ENCODE measurements at regions not wholly inside any gene's neighbourhood (a gene's known extent, or its start where the extent isn't known, plus 50 kb on each side); places are given as distances from the start of the nearest gene placed in this dataset.

GRCh38 chr7:48813472-48813871 is 110.9 kb upstream of the CDC14C start:
- TF ChIP-seq MAX (IDR thresholded peaks at IDR 0.05) (no peak), EZH2 (IDR thresholded peaks at IDR 0.05; ENCODE audit: low read depth, low read length, severe bottlenecking) (no peak), HDAC6 (IDR thresholded peaks at IDR 0.05; ENCODE audit: low read depth, low read length) (no peak), NRF1 (IDR thresholded peaks at IDR 0.05; ENCODE audit: low read depth, low read length) (no peak), SP2 (IDR thresholded peaks at IDR 0.05; ENCODE audit: low read length) (no peak), CHD2 (IDR thresholded peaks at IDR 0.05; ENCODE audit: low read length) (no peak), YY1 (IDR thresholded peaks at IDR 0.05; ENCODE audit: low read depth, low read length) (no peak), BRCA1 (IDR thresholded peaks at IDR 0.05; ENCODE audit: low read depth, low read length) (no peak), SRF (IDR thresholded peaks at IDR 0.05; ENCODE audit: low read depth, low read length) (no peak), USF2 (IDR thresholded peaks at IDR 0.05; ENCODE audit: low read length) (no peak), CREB1 (IDR thresholded peaks at IDR 0.05) (no peak), SIN3A (conservative IDR thresholded peaks at IDR 0.05 in 1 of 2, IDR thresholded peaks at IDR 0.05 in 1 of 2; ENCODE audit: low read depth in 1 of 2, low read length in 2 of 2) (no peak)

More at GRCh38 chr7:48813472-48813871, 110.9 kb upstream of the CDC14C start:
- CTCF ChIA-PET (ENCODE audit: partially characterized antibody): no interaction called here
- Histone ChIP-seq H3K23me2 (ENCODE audit: low read depth, low read length) (no peaks in the 10 kb centered on the region), H2BK120ac (replicated peaks; ENCODE audit: low read depth, low read length) (no peak overlapping the region), H3K14ac (ENCODE audit: insufficient read length) (no peak overlapping the region), H4K91ac (replicated peaks; ENCODE audit: insufficient read length, low read length) (no peak overlapping the region), H3K27ac (ENCODE audit: low read depth, low read length) (no peak overlapping the region), H3K4me3 (ENCODE audit: extremely low read depth in 1 of 4, insufficient read depth in 2 of 4, low read depth in 3 of 4, low read length in 4 of 4) (no peak overlapping the region), H2BK15ac (ENCODE audit: low read length) (no peak overlapping the region), H3K79me2 (ENCODE audit: control insufficient read depth in 1 of 2, insufficient read depth in 2 of 2, low read length in 2 of 2) (no peaks in the 10 kb centered on the region), H3K4me2 (ENCODE audit: insufficient read depth in 1 of 2, low read depth in 2 of 2, low read length in 2 of 2) (no peak overlapping the region), H2BK20ac (ENCODE audit: low read length) (no peak overlapping the region), H3K56ac (replicated peaks; ENCODE audit: insufficient read length, low read depth, low read length) (no peak overlapping the region), H3K9ac (replicated peaks in 1 of 4; ENCODE audit: extremely low read depth in 1 of 4, low read depth in 3 of 4, low read length in 3 of 4) (no peak overlapping the region), H3K36me3 (ENCODE audit: control insufficient read depth in 2 of 4, insufficient read depth in 4 of 4, low read length in 3 of 4) (no peaks in the 10 kb centered on the region), H2BK5ac (ENCODE audit: low read depth, low read length) (no peak overlapping the region), H4K5ac (ENCODE audit: insufficient read length, low read depth, low read length) (no peak overlapping the region), H3K4me1 (replicated peaks in 1 of 4; ENCODE audit: control insufficient read depth in 3 of 4, insufficient read depth in 4 of 4, low read length in 3 of 4) (no peaks in the 10 kb centered on the region), H3K79me1 (ENCODE audit: low read depth, low read length) (no peaks in the 10 kb centered on the region), H3K27me3 (replicated peaks in 1 of 4; ENCODE audit: control insufficient read depth in 3 of 4, extremely low read depth in 1 of 4, insufficient read depth in 3 of 4, low read length in 3 of 4) (no peaks in the 10 kb centered on the region), H4K20me1 (replicated peaks in 1 of 2; ENCODE audit: control insufficient read depth in 1 of 2, insufficient read depth in 2 of 2, low read length in 2 of 2) (peaks cover 0 to 2% of the 10 kb centered on the region in 2 experiments), H2AFZ (ENCODE audit: low read length) (no peak overlapping the region), H3K9me3 (ENCODE audit: insufficient read depth in 2 of 2, low read depth in 1 of 2, low read length in 1 of 2) (no peaks in the 10 kb centered on the region), H3K4ac (replicated peaks; ENCODE audit: insufficient read length, low read depth, low read length) (no peak overlapping the region), H2AK5ac (ENCODE audit: low read depth, low read length) (no peak overlapping the region), H2BK12ac (ENCODE audit: low read depth, low read length) (no peak overlapping the region), H4K8ac (ENCODE audit: extremely low read depth, insufficient read depth, low read length) (no peak overlapping the region), H3K23ac (ENCODE audit: insufficient read length) (no peak overlapping the region), H3K18ac (ENCODE audit: extremely low read depth, low read length) (no peak overlapping the region)
- 93% methylated on average over 4 of the region's 4 CpGs; no CpG with 5 or more reads in 1 of the 2 experiments for WGBS, 2 experiments (ENCODE audit: extremely low coverage in 1 of 2, insufficient coverage in 1 of 2, insufficient read length in 1 of 2, insufficient replicate concordance in 2 of 2, low coverage in 1 of 2, low lambda C conversion rate in 2 of 2, missing lambda C conversion rate in 1 of 2)
- no peak for FAIRE-seq
- POLR2A ChIA-PET (ENCODE audit: partially characterized antibody): no interaction called here
- no peak for DNase-seq (ENCODE audit: low read depth in 1 of 2, low spot score in 2 of 2)
